ENCODE measurements at regions not wholly inside any gene's neighbourhood (a gene's known extent, or its start where the extent isn't known, plus 50 kb on each side); places are given as distances from the start of the nearest gene placed in this dataset.

DNA sequence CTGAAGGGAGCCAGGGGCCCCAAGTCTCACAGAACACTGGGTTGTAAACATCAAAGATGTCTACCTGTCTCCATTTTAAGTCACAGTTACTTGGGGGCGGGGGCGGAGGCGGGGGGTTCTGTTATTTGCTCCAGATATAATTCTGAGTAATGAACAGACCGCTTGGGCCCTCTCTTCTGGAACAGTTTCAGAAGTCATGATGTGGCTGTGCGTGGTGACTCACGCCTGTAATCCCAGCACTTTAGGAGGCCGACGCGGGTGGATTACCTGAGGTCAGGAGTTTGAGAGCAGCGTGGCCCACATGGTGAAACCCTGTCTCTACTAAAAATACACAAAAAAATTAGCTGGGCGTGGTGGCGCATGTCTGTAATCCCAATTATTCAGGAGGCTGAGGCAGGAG lies 157.9 kb upstream of the APCDD1 start:
- no peak overlapping the region for H3K14ac ChIP-seq (ENCODE audit: insufficient read depth, low read length)
- H3K27me3 ChIP-seq (ENCODE audit: insufficient read depth, low read length) = no peaks in the 10 kb centered on the region
- H3K9ac ChIP-seq (ENCODE audit: extremely low read depth, insufficient read length, low read length) = no peak overlapping the region
- no peak overlapping the region for H3K27ac ChIP-seq (ENCODE audit: insufficient read length, low read depth, low read length)
- no peak overlapping the region for H3K56ac ChIP-seq (ENCODE audit: insufficient read length, low read depth, low read length)
- H2BK20ac ChIP-seq (ENCODE audit: low read depth, low read length, poor library complexity, severe bottlenecking) = no peak overlapping the region
- Mint-ChIP-seq H3K27me3 (ENCODE audit: low read depth) (no peaks in the 10 kb centered on the region), H3K4me3 (no peak overlapping the region), H3K9me3 (peaks cover 0 to 2% of the 10 kb centered on the region in 2 experiments; a peak in 2 of 5 replicates), H3K36me3 (ENCODE audit: insufficient read depth in 1 of 3, low read depth in 3 of 3) (no peaks in the 10 kb centered on the region), H3K27ac (no peak overlapping the region), H3K4me1 (peaks cover 12 to 20% of the 10 kb centered on the region in 2 experiments)
- no peak overlapping the region for H3K4ac ChIP-seq (ENCODE audit: low read depth, low read length)
- H3K4me1 ChIP-seq (ENCODE audit: insufficient read depth, low read length) = no peaks in the 10 kb centered on the region
- H3T11ph ChIP-seq (ENCODE audit: low read length) = no peak overlapping the region
- H2BK5ac ChIP-seq (ENCODE audit: insufficient read length, low read length) = no peak overlapping the region
- H3K4me2 ChIP-seq (ENCODE audit: insufficient read depth, insufficient read length, low read length) = no peak overlapping the region
- H2AFZ ChIP-seq (ENCODE audit: low read length) = no peak overlapping the region
- no peaks in the 10 kb centered on the region for H3K23me2 ChIP-seq (ENCODE audit: insufficient read length, low read depth, low read length, poor library complexity, severe bottlenecking)
- no peak overlapping the region for H3K18ac ChIP-seq (ENCODE audit: insufficient read length, low read depth, low read length)
- no peak overlapping the region for H2BK15ac ChIP-seq (ENCODE audit: low read depth, low read length)
- H3K9me3 ChIP-seq (ENCODE audit: control insufficient read depth, low read depth, low read length) = no peaks in the 10 kb centered on the region
- H3K79me1 ChIP-seq (ENCODE audit: insufficient read depth, low read depth, low read length, poor library complexity, severe bottlenecking) = no peaks in the 10 kb centered on the region
- no peak overlapping the region for H4K5ac ChIP-seq (ENCODE audit: insufficient read length, low read depth, low read length)
- WGBS (ENCODE audit: extremely low coverage, insufficient read length, low lambda C conversion rate) = no CpG with 5 or more reads among the region's 12 CpGs
- no peak overlapping the region for H3K23ac ChIP-seq (ENCODE audit: insufficient read length, low read depth, low read length)
- H4K20me1 ChIP-seq (ENCODE audit: control insufficient read depth, insufficient read depth, insufficient read length) = no peaks in the 10 kb centered on the region
- no peak overlapping the region for H2BK12ac ChIP-seq (ENCODE audit: insufficient read length, low read depth, low read length)
- H4K8ac ChIP-seq (replicated peaks; ENCODE audit: insufficient read length, low read depth, low read length) = no peak overlapping the region
- no peak overlapping the region for H4K91ac ChIP-seq (ENCODE audit: insufficient read length, low read depth, low read length)
- TF ChIP-seq, protein P1, sequence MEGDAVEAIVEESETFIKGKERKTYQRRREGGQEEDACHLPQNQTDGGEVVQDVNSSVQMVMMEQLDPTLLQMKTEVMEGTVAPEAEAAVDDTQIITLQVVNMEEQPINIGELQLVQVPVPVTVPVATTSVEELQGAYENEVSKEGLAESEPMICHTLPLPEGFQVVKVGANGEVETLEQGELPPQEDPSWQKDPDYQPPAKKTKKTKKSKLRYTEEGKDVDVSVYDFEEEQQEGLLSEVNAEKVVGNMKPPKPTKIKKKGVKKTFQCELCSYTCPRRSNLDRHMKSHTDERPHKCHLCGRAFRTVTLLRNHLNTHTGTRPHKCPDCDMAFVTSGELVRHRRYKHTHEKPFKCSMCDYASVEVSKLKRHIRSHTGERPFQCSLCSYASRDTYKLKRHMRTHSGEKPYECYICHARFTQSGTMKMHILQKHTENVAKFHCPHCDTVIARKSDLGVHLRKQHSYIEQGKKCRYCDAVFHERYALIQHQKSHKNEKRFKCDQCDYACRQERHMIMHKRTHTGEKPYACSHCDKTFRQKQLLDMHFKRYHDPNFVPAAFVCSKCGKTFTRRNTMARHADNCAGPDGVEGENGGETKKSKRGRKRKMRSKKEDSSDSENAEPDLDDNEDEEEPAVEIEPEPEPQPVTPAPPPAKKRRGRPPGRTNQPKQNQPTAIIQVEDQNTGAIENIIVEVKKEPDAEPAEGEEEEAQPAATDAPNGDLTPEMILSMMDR (conservative IDR thresholded peaks at IDR 0.05) = no peak
- H3K79me2 ChIP-seq (ENCODE audit: insufficient read depth, low read length) = no peaks in the 10 kb centered on the region
- no peak overlapping the region for H2AK5ac ChIP-seq (ENCODE audit: insufficient read length, low read length)
- DNase-seq = no peak
- no peak overlapping the region for H2BK120ac ChIP-seq (ENCODE audit: low read depth, low read length, poor library complexity, severe bottlenecking)

Measured in H9 (cell line).